ENCODE measurements at regions not wholly inside any gene's neighbourhood (a gene's known extent, or its start where the extent isn't known, plus 50 kb on each side); places are given as distances from the start of the nearest gene placed in this dataset.

DNA sequence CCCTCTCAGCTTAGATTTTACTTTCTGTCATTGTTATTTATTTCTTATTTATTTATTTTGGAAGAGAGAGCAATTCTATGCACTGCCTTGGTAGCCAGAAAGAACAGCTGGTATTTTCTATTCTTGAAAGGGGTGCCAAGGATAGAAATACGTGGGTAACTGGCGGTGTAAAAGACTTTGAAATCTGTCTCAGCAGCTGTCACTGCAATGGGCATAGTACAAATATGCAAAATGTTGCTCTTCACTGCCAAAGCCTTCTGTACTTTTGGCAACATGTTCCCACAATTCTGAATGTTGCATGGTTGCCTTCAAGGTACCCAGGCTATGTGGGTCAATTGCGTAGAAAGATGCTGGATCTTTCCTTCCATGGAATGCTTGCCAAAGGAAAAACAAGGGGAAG is 230.2 kb upstream of the EDIL3 start:
- FAIRE-seq (no peak), DNase-seq (ENCODE audit: insufficient read length, low spot score) (no peak)

DNA sequence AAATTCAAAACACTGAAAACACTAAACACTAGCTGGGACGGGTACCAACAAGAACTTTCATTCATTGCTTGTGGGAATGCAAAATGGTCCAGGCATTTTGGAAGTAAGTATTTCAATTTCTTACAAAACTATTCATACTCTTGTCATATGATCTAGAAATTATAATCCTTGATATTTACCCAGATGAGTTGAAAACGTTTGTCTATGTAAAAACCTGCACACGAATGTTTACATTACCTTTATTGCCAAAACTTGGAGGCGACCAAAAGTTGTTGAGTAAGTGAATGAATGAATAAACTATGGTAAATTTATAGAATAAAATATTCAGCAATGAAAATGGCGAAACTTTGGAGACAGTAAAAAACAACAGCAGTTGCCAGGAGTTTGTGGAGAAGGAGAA is 222.1 kb upstream of the EDIL3 start:
- FAIRE-seq (no peak), DNase-seq (ENCODE audit: insufficient read length, low spot score) (no peak)

DNA sequence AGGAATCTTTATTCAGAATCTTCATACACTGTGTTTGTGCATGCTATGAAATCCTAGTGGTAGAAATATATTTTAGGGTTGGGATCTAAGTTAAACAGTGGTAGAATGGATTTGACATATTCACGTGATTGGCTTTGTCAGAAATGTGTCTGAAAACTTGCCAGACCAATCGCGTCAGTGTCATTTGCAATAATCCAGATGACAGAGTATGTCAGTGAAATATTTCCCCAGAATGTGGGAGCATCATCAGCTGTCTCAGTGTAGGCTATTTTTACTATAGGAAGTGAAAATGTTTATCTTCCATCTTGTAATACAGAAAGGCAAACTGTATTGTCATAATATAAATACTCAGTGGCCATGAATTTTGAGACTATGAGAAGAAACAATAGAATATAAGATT is 220.6 kb upstream of the EDIL3 start:
- FAIRE-seq (no peak), DNase-seq (ENCODE audit: insufficient read length, low spot score) (no peak)

GRCh38 chr5:84603568-84604185 is 219.0 kb upstream of the EDIL3 start:
- no peak for FAIRE-seq
- DNase-seq (ENCODE audit: insufficient read length, low spot score) = no peak

GRCh38 chr5:84602371-84602771 is 217.7 kb upstream of the EDIL3 start:
- no peak for FAIRE-seq
- DNase-seq (ENCODE audit: insufficient read length, low spot score) = no peak

- DNase-seq (ENCODE audit: insufficient read length, low spot score) (no peak), FAIRE-seq (no peak)
Measured at GRCh38 chr5:84599964-84600363, 215.3 kb upstream of the EDIL3 start.

- DNase-seq (ENCODE audit: insufficient read length, low spot score) (no peak), FAIRE-seq (no peak)
Measured at GRCh38 chr5:84597904-84598303, 213.2 kb upstream of the EDIL3 start.

DNA sequence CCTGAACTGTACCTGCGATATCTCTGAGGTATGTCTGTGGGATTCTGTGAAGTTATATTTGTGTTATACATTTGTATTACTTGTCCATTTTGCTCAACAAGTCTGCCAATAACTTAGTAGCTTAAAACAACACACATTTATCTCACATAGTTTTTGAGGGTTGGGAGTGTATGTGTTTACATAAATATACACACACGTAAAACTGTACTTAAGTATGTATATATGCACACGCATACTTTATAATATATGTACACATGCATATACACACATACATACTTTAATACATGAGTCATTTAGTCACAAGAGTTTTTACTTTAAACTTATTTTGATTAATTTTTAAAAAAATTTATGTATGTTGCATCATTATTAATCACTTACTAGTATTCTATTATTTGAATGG is 205.9 kb upstream of the EDIL3 start:
- DNase-seq (ENCODE audit: insufficient read length, low spot score) (no peak), FAIRE-seq (no peak)

GRCh38 chr5:84589926-84590325 is 205.2 kb upstream of the EDIL3 start:
- FAIRE-seq (no peak), DNase-seq (ENCODE audit: insufficient read length, low spot score) (no peak)

DNA sequence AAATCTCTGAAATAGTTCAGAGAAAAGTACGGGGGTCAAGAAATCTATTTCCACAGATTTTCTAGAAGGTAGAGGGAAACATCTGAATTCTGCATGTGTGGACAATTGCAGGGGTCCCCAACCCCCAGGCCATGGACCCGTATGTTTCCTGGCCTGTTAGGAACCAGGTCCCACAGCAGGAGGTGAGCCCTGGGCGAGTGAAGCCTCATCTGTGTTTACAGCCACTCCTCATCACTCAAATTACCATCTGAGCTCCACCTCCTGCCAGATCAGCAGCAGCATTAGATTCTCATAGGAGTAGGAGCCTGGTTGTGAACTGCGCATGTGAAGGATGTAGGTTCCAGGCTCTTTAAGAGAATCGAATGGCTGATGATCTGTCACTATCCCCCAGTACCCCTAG is 200.5 kb upstream of the EDIL3 start:
- no peak for FAIRE-seq
- no peak for DNase-seq (ENCODE audit: insufficient read length, low spot score)

DNA sequence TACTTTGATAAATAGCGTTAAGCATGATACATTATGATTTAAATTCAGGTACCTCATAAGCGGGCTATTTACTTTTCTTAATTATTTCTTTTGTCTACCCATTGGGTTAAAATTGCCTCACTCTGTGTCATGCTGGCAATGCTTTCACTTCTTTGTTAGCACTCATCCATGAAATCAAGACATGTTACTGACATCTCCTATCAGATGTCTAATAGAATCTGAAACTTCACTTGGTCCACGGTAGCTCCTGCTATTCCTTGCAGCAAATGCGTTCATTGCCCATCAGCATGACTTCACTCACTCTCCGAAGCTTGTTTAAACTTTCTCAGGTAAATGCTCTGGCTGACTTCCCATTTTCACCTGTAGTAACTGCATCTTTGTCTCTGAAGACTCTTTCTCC is 193.5 kb upstream of the EDIL3 start:
- FAIRE-seq (no peak), DNase-seq (ENCODE audit: insufficient read length, low spot score) (no peak)

DNA sequence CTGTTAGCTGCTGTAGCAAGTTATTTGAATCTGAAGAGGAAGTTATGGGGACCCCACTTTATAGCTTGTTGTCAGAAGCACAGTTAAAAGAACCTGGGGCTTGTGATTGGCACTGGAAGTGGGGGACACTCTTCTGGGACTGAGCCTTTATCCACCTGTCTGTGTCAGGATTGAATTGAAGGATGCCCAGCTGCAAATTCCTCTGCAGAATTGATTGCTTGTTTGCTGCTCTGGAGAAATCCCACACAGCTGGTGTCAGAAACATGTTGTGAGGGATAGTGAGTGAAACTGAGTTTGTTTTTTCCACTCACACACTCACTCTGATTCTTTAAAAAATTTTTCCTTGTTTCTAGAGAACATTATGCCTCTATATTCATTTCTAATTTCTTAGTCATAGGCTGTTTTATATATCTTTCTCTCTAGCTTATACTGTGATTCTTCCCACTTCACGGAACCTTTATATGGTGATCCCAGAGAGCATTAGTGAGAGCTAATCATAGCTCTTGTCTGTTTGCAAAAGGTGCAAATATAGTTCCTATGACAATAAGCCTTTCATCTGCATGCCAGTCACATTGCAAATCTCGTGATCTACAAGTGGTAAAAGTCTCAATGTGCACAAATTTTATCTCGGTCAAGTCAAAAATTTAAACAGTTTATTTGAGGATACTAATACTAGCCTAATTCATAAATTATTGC is 188.5 kb upstream of the EDIL3 start:
- DNase-seq (ENCODE audit: insufficient read length, low spot score) (no peak), FAIRE-seq (no peak)

- no peak for DNase-seq (ENCODE audit: insufficient read length, low spot score)
- FAIRE-seq = no peak
Measured at GRCh38 chr5:84569307-84569706, 184.6 kb upstream of the EDIL3 start.

DNA sequence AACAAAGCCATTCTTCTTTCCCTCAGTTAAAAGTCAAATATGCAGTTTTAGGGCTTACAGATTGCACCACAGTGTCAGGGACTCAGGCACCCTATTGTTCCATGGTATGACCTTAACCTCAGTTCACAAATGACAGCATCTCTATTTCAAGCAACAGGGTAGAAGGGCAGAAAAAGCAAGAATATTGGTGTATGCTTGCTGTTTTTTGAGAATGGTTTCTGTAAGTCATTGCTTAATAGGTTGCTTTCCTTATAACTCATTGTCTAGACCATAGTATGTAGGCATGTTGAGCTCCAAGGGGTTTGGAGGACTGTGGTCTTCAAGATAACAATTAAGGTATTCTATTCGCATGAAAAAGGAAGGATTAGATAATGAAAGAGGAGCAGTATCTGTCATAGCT is 183.5 kb upstream of the EDIL3 start:
- FAIRE-seq (no peak), DNase-seq (ENCODE audit: insufficient read length, low spot score) (no peak)

GRCh38 chr5:84565866-84566265 is 181.2 kb upstream of the EDIL3 start:
- FAIRE-seq (no peak), DNase-seq (ENCODE audit: insufficient read length, low spot score) (no peak)

DNA sequence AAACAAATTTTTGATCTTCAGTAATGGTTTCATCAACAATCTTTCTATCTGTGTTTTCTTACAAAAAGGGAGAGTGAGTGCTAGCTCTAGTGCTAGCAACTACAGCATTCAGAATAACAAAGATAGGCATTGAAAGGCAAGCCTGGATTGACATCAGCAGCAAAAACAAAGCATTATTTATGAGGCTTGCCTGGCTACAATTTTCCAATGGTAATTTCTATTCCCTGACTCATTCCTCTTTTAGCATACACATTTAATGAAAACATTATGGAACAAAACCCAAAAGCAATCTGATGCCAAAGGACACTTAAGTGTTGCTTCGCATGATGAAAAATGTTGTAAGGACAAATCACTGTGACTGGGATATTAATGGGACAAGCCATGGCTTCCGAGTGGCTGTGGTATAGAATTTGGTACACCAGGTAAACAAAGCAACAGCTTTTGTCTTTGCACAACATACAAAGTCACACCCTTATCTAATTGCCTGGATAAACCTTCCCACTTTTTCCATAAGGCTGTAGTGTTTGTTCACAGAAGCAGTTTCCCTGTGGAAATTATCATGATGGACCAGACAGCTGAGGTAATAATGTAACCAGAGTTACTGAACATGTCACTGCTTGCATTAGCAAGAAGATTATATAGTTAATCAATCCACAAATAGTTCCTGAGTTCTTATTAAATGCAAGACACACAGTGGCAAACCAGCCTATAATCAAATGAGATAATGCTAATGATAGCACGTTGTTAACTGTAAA is 179.8 kb upstream of the EDIL3 start:
- FAIRE-seq (no peak), DNase-seq (ENCODE audit: insufficient read length, low spot score) (no peak)

GRCh38 chr5:84550222-84550621 is 165.5 kb upstream of the EDIL3 start:
- FAIRE-seq = no peak
- DNase-seq (ENCODE audit: insufficient read length, low spot score) = no peak

DNA sequence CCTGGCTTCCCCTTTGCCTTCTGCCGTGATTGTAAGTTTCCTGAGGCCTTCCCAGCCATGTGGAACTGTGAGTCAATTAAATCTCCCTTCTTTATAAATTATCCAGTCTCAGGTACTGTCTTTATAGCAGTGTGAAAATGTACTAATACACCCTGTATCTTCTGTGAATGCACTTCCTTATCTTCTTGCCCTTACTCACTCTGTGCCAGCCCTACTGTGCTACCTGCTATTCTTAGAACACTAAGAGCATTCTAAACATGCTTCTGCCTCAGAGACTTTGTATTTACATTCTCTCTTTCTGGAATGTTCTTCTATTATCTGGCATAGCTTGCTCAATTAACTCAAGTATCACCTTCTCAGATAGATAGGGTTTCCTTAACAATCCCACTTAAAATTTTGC is 164.4 kb upstream of the EDIL3 start:
- DNase-seq (ENCODE audit: insufficient read length, low spot score) = no peak
- FAIRE-seq = no peak

DNA sequence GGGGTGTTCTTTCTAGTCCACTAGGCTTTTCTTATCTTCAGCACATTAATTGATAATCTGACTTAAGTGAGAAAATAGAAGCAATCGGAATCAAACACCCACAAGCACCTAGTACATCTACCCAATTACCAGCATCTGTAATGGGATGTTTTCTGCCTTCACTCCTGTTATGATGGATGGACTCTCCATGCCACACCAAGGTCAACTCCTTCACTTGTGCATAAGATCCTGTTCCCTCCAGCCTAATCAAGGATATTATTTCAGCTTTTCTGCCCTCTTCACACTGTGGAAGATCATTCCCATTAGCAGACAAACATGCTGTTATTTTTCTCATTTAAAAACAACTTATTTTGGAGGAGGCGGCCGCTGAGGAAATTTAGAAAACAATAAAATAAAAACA is 162.0 kb upstream of the EDIL3 start:
- no peak for FAIRE-seq
- DNase-seq (ENCODE audit: insufficient read length, low spot score) = no peak

DNA sequence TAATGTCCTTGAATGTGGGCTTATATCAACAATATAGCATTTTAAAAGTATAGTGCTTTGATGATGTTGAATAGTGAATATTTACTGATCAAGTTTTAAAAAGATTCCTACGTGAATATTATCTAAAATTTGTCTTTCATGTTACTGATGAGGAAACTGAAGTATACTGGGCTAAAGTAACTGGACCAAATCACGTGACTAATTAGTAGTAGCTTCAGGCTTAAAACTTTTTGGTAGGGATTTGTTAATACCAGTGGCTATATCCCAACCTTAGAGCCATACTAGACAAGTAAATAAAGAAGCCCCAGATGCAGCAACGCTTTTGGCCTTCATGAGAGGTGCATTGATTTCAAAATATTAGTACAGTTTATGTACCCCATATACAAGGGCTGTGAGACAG is 152.1 kb upstream of the EDIL3 start:
- DNase-seq (ENCODE audit: insufficient read length, low spot score) (no peak), FAIRE-seq (no peak)

DNA sequence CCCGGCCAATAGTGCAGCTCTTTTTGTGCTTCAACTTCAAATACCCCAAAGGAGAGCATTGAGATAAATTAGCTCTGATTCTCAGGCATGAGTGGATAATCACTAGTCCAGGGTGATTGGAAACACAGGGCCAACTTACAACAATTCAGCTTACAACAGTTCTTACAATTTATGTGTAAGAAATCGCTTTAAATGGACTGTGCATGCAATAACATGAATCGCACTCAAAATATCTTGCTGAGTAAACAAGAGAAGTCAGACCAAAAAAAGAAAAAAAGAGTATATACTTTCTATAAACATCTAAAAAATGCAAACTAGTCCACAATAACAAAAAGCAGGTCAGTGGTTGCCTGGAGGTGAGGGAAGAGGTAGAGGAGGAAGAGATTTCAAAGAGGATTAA is 150.6 kb upstream of the EDIL3 start:
- no peak for DNase-seq (ENCODE audit: insufficient read length, low spot score)
- FAIRE-seq = no peak

- no peak for FAIRE-seq
- no peak for DNase-seq (ENCODE audit: insufficient read length, low spot score)
Measured at GRCh38 chr5:84524491-84524890, 139.8 kb upstream of the EDIL3 start.
